HepG2 (cell line): ENCODE measurements at regions not wholly inside any gene's neighbourhood (a gene's known extent, or its start where the extent isn't known, plus 50 kb on each side); places are given as distances from the start of the nearest gene placed in this dataset.

Source experiments
- AHR ChIP-seq: IDR thresholded peaks from 2 replicates; pipeline ENCODE4 v1.6.1; 2018; ENCODE audit warnings: missing genetic modification reagents, missing compliant biosample characterization
- ARNT ChIP-seq: fragments of 450-650 bp; IDR thresholded peaks from 2 replicates; pipeline ENCODE4 v1.6.1; 2017
- CREB1 ChIP-seq, 2 experiments: fragments of 450-650 bp in 1 of 2; IDR thresholded peaks; 2 replicates each; pipeline ENCODE4 v1.6.1; 2016 to 2017; ENCODE audit warnings: control low read depth in 1 of 2, mild to moderate bottlenecking in 1 of 2, missing compliant biosample characterization in 1 of 2, missing genetic modification characterization in 1 of 2
- DMTF1 ChIP-seq: sonication (generic); formaldehyde crosslinking; IDR thresholded peaks from 2 replicates; pipeline ENCODE4 v1.4.0; 2020; ENCODE audit warnings: mild to moderate bottlenecking, missing genetic modification reagents
- MIXL1 ChIP-seq: IDR thresholded peaks from 2 replicates; pipeline ENCODE4 v1.6.1; 2016
- MLLT10 ChIP-seq: sonication (generic); formaldehyde crosslinking; IDR thresholded peaks from 2 replicates; pipeline ENCODE4 v1.4.0; 2020; ENCODE audit warnings: missing genetic modification reagents
- MTF1 ChIP-seq: sonication (generic); formaldehyde crosslinking; IDR thresholded peaks from 2 replicates; pipeline ENCODE4 v1.5.0; 2020; ENCODE audit warnings: missing genetic modification reagents
- MYC ChIP-seq: sonication (generic); formaldehyde crosslinking; IDR thresholded peaks from 2 replicates; pipeline ENCODE4 v1.9.0; 2021; ENCODE audit warnings: missing genetic modification reagents, borderline replicate concordance
- PLRG1 ChIP-seq: fragments of 450-650 bp; conservative IDR thresholded peaks from 2 replicates; pipeline ENCODE4 v1.6.1; 2016
- SNAI1 ChIP-seq: sonication (generic); formaldehyde crosslinking; IDR thresholded peaks from 2 replicates; pipeline ENCODE4 v1.5.0; 2020; ENCODE audit warnings: mild to moderate bottlenecking, missing genetic modification reagents, borderline replicate concordance
- SOX6 ChIP-seq, 2 experiments: fragments of 450-650 bp in 1 of 2; sonication (generic) in 1 of 2; formaldehyde crosslinking in 1 of 2; IDR thresholded peaks; 2 replicates each; pipeline versions ENCODE4 v1.4.0 to v1.6.1; 2017 to 2020; ENCODE audit warnings: antibody characterized with exemption in 1 of 2, mild to moderate bottlenecking in 1 of 2, missing genetic modification reagents in 1 of 2
- ZNF644 ChIP-seq: IDR thresholded peaks from 2 replicates; pipeline ENCODE4 v1.6.1; 2016; ENCODE audit warnings: low read depth
- ZNF850 ChIP-seq: sonication (generic); formaldehyde crosslinking; conservative IDR thresholded peaks from 2 replicates; pipeline ENCODE4 v1.9.0; 2021; ENCODE audit warnings: mild to moderate bottlenecking, missing genetic modification reagents
- TF ChIP-seq, protein P1 (sequence below): sonication (generic); formaldehyde crosslinking; conservative IDR thresholded peaks from 2 replicates; pipeline ENCODE4 v1.8.1; 2023; ENCODE audit warnings: missing genetic modification reagents
- TF ChIP-seq, protein P2 (sequence below): IDR thresholded peaks from 2 replicates; pipeline ENCODE4 v1.6.1; 2016; ENCODE audit warnings: low read depth, missing genetic modification reagents, missing compliant biosample characterization

DNA sequence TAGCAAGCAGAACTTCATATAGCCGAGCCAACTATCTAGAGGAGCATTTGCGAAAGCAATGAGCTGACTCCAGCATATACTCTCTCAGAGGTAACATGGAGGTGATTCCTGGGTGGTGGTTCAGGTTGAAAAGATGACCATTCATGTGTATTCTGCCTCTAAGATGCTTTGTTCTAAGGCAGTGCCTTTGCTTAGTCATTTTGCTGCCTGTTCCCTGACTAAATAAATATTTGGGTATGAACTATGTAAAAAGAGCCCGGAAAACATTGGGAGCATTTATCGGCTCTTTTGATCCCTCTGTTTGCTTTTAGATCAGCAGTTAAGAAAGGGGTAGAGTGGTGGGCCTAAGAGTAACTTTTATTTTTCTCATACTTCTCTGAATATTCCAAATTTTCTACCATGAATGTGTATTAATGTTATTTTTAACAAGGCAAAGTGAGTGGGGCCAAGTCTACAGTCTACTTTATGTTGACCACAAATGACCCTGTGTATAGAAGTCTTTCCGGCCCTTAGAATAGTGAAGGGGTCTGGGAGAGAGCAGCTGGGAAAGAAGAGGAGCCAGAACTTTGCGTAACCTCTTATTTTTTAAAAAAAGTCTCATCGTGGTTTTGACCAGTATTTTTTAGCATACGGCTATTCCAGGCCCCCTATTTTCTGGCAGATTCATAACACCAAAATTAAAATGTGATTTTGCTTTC lies 206.5 kb upstream of the EYA4 start (continued):
- no peak for TF ChIP-seq CREB1 (IDR thresholded peaks at IDR 0.05)
- TF ChIP-seq CREB1 (CRISPR knock-in tag; IDR thresholded peaks at IDR 0.05), result peak; percentile 68
- TF ChIP-seq SOX6 (IDR thresholded peaks at IDR 0.05), result no peak
- TF ChIP-seq SOX6 (CRISPR knock-in tag; IDR thresholded peaks at IDR 0.05), result peak; percentile 95
- no peak for TF ChIP-seq AHR (CRISPR knock-in tag)
- TF ChIP-seq MLLT10, result no peak
- TF ChIP-seq, protein P1, sequence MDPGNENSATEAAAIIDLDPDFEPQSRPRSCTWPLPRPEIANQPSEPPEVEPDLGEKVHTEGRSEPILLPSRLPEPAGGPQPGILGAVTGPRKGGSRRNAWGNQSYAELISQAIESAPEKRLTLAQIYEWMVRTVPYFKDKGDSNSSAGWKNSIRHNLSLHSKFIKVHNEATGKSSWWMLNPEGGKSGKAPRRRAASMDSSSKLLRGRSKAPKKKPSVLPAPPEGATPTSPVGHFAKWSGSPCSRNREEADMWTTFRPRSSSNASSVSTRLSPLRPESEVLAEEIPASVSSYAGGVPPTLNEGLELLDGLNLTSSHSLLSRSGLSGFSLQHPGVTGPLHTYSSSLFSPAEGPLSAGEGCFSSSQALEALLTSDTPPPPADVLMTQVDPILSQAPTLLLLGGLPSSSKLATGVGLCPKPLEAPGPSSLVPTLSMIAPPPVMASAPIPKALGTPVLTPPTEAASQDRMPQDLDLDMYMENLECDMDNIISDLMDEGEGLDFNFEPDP, result no peak
- TF ChIP-seq SNAI1 (CRISPR knock-in tag), result no peak
- TF ChIP-seq PLRG1, result no peak
- no peak for TF ChIP-seq MYC
- TF ChIP-seq ZNF644 (CRISPR knock-in tag), result peak; percentile 99
- TF ChIP-seq, protein P2, sequence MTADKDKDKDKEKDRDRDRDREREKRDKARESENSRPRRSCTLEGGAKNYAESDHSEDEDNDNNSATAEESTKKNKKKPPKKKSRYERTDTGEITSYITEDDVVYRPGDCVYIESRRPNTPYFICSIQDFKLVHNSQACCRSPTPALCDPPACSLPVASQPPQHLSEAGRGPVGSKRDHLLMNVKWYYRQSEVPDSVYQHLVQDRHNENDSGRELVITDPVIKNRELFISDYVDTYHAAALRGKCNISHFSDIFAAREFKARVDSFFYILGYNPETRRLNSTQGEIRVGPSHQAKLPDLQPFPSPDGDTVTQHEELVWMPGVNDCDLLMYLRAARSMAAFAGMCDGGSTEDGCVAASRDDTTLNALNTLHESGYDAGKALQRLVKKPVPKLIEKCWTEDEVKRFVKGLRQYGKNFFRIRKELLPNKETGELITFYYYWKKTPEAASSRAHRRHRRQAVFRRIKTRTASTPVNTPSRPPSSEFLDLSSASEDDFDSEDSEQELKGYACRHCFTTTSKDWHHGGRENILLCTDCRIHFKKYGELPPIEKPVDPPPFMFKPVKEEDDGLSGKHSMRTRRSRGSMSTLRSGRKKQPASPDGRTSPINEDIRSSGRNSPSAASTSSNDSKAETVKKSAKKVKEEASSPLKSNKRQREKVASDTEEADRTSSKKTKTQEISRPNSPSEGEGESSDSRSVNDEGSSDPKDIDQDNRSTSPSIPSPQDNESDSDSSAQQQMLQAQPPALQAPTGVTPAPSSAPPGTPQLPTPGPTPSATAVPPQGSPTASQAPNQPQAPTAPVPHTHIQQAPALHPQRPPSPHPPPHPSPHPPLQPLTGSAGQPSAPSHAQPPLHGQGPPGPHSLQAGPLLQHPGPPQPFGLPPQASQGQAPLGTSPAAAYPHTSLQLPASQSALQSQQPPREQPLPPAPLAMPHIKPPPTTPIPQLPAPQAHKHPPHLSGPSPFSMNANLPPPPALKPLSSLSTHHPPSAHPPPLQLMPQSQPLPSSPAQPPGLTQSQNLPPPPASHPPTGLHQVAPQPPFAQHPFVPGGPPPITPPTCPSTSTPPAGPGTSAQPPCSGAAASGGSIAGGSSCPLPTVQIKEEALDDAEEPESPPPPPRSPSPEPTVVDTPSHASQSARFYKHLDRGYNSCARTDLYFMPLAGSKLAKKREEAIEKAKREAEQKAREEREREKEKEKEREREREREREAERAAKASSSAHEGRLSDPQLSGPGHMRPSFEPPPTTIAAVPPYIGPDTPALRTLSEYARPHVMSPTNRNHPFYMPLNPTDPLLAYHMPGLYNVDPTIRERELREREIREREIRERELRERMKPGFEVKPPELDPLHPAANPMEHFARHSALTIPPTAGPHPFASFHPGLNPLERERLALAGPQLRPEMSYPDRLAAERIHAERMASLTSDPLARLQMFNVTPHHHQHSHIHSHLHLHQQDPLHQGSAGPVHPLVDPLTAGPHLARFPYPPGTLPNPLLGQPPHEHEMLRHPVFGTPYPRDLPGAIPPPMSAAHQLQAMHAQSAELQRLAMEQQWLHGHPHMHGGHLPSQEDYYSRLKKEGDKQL, result peak; percentile 68
- TF ChIP-seq MIXL1 (CRISPR knock-in tag), result peak; percentile 84
- TF ChIP-seq ARNT, result no peak
- no peak for TF ChIP-seq DMTF1 (CRISPR knock-in tag)
- no peak for TF ChIP-seq MTF1 (CRISPR knock-in tag)
- no peak for TF ChIP-seq ZNF850
